DMS 273 (cell line): ENCODE measurements at regions not wholly inside any gene's neighbourhood (a gene's known extent, or its start where the extent isn't known, plus 50 kb on each side); places are given as distances from the start of the nearest gene placed in this dataset.
"Not testable (repeated sequence)": the region's sequence is repeated elsewhere in the genome, so short reads cannot be mapped to it uniquely, and the experiment has no call there.

Experiments used
- DNase-seq: peaks from one replicate; lab custom pipeline; 2025; ENCODE audit not compliant: unreplicated experiment; lab: John Stamatoyannopoulos, UW

DNA sequence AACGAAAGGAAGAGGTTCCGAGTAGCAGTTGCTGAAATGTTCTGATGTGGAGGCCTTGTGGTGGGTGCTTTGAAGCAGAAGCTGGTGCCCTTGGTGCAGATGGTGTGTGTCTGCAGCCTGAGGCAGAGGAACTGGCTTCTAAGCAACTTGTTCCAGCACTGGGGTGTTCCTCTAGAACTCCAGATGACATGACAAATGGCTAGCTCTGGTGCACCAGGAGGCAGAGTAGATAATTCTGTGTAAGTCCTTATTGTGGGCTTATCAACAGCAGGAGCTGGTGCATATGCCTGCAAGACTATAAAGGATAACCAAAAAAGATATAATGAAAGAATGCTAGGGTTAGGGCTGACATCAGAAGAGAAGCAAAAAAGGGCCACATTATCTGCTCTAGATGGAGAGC lies 76.5 kb downstream of the ARL5B start:
- no peak for DNase-seq

- DNase-seq = no peak
Measured at GRCh38 chr10:18737236-18737635, 78.0 kb downstream of the ARL5B start.

DNA sequence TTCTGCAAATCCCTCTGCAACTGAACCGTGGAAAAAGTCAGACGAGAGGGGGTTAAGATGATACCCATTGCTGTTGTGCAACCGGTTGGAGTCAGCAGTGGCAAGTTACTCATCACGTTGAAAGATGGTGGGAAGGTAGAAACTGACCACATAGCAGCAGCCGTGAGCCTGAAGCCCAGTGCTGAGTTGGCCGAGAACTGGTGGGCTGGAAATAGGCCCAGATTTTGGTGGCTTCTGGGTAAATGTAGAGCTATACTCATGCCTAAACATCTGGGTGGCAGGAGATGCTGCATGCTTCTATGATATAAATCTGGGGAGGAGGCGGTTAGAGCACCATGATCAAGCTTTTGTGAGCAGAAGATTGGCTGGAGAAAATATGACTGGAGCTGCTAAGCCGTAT lies 78.6 kb downstream of the ARL5B start:
- no peak for DNase-seq

- DNase-seq = no peak
Measured at GRCh38 chr10:18738835-18739234, 79.6 kb downstream of the ARL5B start.

GRCh38 chr10:18743926-18744325 lies 84.7 kb downstream of the ARL5B start:
- no peak for DNase-seq

GRCh38 chr10:18753312-18753895 lies 94.2 kb downstream of the ARL5B start:
- no peak for DNase-seq

- DNase-seq = no peak
Measured at GRCh38 chr10:18759575-18759974, 100.3 kb downstream of the ARL5B start.

DNA sequence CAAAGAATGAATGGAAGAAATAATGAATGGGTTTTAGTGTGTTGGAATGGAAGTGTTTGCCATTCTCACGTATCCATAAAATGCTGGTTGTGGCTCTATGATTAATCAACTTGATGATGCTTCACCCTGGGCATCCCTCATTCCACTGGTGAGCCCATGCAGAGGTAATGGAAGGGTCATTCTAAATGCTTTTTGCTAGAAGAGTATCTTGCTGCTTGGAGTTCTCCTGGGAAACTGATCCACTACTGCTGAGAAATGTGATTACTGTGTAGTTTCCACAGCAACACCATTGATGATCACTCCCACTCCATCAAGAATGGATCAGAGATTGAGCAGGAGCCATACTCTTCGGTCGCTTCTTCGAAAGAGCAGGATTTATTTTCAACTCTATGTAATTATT lies 101.6 kb downstream of the ARL5B start:
- DNase-seq = no peak

- no peak for DNase-seq
Measured at GRCh38 chr10:18767981-18768380, 108.8 kb downstream of the ARL5B start.

GRCh38 chr10:18773180-18773579 lies 113.9 kb downstream of the ARL5B start:
- DNase-seq = no peak

- DNase-seq = no peak
Measured at GRCh38 chr10:18777258-18777657, 118.0 kb downstream of the ARL5B start.

GRCh38 chr10:18786478-18786877 lies 127.2 kb downstream of the ARL5B start:
- DNase-seq = no peak

DNA sequence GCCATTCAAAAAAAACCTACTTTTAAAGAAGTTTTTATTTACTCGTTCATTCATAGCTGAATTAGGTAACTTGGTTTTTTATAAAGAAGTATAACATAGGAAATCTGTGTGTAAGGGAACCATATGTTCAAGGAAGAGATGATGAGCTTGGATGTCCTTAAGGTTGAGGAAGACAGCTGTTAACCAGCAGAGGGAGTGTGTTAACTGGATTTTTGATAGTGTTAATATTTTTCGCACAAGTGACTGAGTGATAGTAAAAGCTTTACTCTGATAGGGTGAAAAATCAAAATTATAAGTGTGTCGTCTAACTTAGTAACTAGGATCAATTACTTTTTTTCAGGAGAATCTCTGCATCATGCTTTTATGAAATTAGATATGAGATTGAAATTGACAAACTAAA lies 134.7 kb downstream of the ARL5B start:
- peak; percentile 35 for DNase-seq

DNA sequence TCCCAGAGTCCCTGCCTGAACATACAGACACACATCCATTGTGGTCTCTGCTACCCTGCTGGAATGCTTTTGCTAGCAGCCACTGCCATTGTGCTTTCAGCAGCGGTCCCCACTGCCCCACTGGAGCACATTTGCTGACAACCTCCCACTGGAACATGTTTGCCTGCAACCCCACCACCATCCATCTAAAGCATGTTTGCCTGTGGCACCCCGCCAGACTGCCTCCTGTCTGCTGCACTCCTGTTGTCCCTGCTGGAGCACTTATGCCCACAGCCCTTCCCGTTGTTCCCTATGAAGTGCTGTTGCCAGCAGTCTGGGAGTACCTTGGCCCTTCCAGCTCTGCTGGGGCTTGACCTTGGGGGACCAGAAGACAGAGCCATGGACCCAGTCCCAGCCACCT lies 136.3 kb downstream of the ARL5B start:
- DNase-seq = no peak

DNA sequence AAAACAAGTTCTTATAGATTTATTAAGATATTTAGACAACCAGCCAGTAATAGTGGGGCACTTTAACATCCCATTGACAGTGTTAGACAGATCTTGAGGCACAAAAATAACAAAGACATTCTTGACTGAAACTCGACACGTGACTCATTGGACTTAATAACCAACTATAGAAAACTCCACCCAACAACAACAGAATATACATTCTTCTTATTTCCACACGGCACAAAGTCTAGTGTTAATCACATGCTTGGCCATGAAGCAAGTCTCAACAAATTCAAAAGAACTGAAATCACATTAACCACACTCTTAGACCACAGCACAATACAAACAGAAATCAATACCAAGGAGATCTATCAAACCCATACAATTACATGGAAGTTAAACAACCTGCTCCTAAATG lies 138.1 kb downstream of the ARL5B start:
- DNase-seq = no peak

GRCh38 chr10:18822156-18822555 lies 162.9 kb downstream of the ARL5B start:
- peak; percentile 1 for DNase-seq

DNA sequence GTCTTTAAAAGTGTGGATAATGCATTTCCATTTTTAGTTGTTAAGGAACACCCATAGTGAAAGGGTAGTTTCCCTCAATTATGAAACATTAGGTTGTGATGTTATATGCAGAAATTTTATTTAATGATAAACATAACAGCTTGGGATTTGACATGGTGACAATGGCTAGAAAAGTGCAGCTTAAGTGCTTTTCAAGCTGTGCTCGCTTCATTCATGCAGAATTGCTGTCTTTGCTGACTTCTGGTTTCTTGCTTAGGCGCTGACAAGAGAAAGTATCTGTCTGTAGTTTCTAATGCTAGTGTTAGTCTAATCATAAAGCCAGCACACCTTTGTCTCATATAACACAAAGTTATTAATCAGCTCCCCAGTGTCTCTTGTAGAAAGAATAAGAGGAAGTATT lies 170.0 kb downstream of the ARL5B start:
- DNase-seq = no peak

GRCh38 chr10:18830277-18830676 lies 171.0 kb downstream of the ARL5B start:
- no peak for DNase-seq

DNA sequence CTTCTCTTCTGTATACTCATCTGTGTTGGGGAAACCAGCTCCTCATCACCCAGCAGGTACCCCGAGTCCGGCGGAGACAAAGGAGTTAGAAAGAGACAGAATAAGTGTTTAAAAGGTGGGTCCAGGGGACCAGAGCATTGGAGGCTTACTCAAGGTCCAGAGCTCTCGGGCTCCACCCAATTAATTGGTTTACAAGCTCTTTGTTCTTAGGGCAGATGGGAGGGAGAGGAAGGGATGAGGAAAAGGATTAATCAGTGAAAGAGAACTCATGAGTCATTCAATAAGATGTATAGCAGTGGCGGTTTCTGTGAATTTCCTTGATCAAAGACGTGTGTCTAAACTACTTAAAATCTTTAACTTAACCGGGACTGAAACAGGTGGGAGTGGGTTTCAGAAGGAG lies 192.0 kb upstream of the MALRD1 start:
- not testable (repeated sequence) for DNase-seq

- DNase-seq = no peak
Measured at GRCh38 chr10:18859659-18860058, 188.9 kb upstream of the MALRD1 start.

DNA sequence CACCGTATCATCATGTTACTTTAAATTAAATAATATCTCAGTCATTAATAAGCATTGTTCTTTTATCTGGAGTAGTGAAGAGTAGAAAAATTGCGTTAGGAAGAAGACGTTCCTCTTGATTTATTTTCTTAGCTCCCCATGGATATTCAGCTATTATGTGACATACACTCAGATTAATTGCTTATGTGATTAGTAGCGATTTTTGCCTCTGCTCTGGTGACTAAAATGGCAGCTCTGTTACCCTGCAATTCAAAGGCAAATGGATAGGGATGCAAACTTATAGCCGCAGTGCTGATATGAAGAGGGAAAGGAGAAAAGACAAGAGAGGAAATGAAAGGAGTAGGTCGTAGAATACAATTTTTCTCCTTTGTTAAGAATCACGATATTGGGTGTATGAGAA lies 188.4 kb upstream of the MALRD1 start:
- DNase-seq = no peak

DNA sequence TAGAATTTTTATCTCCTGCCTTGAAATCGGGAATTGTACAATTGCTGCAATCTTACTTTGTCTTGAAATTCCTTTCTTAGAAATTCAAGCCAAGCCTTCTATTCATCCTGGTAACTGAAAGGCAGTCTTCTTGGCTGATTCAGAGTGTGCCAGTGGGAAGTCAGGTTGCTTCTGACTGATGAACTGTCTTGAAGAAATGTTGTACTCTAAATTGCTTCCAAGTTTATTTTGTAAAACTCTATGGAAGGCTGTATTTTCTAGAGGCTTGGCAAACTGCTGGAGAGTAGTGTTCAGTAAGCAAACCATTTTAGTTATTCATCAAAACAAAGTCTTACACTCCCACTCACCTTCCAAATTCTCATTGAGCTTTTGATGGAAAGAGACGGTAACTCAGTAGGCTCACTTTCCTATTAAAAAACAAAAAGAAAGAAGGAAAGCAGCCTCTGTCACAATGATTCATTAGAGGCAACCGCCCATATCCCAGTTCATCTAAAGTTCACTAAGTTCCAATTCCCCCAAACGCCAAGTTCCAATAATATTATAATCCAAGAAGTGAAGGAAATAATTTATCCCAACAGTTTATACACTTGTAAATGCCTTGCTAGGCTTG lies 187.9 kb upstream of the MALRD1 start:
- DNase-seq = no peak

DNA sequence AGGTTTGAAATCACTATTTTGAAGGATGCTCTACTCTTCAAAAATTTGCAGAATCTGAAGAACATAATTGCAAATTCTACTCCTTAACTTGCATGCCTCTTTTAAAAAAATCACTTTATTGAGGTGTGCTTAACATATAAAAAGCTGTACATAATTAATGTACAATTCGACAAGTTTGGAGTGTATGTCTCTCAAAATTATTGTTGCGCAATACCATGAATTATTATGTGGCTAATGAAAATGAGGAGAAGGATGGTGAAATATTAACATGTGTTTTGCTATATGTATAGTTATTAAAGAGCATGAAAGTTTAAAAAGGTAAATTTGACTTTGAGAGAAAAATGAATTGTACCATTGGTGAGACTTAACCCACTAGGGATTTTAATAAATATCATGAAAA lies 187.2 kb upstream of the MALRD1 start:
- no peak for DNase-seq
